Myocyte (in vitro differentiated cells): ENCODE measurements at regions not wholly inside any gene's neighbourhood (a gene's known extent, or its start where the extent isn't known, plus 50 kb on each side); places are given as distances from the start of the nearest gene placed in this dataset.

Source experiments
- DNase-seq: peaks from one replicate; pipeline ENCODE4 v3.0.0-alpha.2; 2012; ENCODE audit warnings: low read depth

DNA sequence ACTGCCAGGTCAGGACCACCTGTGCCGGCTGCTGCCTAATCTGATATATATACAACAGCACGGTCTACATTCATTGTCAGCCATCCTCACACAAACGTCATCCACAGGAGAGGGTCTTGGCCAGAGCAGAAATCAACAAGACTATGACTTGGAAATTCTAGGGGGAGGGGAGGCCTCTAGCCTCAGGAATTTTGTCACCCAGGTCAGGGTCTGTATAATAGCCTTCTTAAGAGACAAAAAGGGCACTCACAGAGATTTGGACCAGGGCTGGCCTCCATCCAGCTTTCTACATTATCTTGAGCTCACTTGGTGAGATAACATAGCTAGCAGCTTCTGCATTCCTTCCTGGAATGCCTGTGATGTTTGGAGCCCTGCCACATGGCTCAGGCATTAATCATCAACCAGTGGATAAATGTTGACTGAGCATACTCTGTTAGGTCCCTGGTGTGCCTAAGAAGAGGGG, 50.4 kb upstream of the CTIF start:
- peak; percentile 89 for DNase-seq

- no peak for DNase-seq
These were observed 52.1 kb upstream of the CTIF start for GRCh38 chr18:48486754-48487153.

DNA sequence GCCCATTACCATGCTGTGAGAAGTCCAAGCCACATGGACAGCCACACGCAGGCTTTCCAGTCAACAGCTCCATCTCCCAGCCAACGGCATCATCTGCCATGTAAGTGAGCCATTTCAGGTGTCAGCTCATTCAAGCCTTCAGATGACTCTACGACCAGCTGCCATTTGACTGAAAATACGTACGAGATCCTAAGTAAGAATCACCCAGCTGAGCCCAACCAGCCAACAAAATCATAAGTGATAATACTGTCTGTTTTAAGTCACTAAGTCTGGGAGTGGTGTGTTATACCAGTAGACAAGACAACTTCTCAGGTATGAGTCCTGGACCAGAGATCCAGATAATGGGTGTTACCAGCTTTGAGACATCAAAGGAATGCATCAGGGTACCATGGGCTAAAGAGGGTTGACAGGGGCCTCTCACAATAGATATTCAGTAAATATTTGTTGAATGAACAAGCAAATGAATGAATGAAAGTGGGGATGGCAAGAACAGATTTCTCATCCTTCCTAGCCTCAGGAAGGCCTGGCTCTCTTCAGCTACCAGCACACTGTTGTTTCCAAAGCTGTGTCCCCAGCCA, 52.9 kb upstream of the CTIF start:
- DNase-seq, result no peak

DNA sequence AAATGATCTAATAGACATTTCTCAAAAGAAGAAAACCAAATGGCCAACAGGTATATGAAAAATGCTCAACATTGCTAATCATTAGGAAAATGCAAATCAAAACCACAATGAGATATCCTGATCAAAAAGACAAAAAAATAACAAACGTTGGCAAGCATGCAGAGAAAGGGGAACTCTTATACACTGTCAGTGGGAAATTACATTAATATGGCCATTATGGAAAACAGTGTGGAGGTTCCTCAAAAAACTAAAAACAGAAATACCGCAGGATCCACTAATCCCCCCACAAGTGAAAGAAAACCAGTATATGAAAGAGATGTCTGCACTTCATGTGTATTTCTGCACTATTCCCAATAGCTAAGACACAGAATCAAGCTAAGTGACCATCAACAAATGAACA, 57.7 kb upstream of the CTIF start:
- DNase-seq, result no peak

GRCh38 chr18:48479531-48479930, 59.3 kb upstream of the CTIF start:
- DNase-seq, result no peak

DNA sequence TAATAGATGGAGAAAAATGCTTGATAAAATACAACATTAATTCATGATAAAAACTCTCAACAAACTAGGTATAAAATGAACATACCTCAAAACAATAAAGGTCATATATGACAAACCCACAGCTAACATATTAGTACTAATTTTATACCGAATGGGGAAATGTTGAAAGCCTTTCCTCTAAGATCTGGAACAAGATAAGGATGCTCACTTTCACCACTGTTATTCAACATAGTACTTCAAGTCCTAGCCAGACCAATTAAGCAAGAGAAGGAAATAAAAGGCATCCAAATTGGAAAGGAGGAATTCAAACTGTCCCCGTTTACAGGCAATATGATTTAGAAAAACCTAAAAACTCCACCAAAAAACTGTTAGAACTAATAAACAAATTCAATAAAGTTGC, 61.5 kb upstream of the CTIF start:
- DNase-seq, result no peak

GRCh38 chr18:48476550-48476917, 62.3 kb upstream of the CTIF start:
- no peak for DNase-seq

DNA sequence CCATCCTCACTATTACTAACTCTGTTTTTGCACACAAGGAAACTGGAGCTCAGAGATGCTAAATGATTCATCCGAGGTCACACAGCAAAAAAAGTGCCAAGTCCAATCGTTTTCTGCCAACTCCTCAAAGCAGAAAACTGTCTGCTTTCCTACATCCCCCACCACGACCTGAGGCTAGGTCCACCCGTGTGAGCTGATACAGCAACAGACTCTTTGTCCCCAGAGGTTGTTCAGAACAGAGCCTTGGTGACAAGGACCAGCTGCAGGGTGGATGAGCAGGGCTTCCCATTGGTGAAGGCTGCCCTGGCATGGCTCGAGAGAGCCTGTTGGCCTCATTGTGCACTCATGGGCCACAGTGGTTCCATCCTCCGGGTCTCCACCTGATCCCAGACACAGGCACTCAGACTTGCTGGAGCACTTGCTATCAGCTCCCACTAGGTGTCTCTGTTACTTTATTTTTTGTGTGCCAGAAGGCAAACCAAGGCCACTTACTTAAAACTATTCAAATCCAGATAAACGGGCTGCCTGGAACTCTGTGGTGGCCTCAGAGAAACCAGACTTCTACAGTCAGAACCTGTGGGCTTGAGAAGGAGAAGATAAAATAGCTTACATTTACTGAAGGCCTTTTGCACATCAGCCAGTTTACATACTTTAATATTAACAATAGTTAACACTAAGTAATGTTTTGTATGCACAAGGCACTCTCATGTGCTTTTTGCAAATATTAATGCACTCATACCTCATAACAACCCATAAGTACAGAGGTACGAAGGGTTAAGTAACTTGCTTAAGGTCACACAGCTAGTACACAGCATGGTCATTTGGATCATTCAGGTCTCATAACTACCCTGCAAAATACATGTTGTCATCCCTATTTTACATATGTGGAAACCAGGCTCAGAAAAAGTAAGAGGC, 62.9 kb upstream of the CTIF start:
- DNase-seq, result peak; percentile 73

- no peak for DNase-seq
These were observed 64.6 kb upstream of the ZBTB7C start for GRCh38 chr18:48473816-48474215.

GRCh38 chr18:48472610-48473009, 63.4 kb upstream of the ZBTB7C start:
- DNase-seq, result no peak

DNA sequence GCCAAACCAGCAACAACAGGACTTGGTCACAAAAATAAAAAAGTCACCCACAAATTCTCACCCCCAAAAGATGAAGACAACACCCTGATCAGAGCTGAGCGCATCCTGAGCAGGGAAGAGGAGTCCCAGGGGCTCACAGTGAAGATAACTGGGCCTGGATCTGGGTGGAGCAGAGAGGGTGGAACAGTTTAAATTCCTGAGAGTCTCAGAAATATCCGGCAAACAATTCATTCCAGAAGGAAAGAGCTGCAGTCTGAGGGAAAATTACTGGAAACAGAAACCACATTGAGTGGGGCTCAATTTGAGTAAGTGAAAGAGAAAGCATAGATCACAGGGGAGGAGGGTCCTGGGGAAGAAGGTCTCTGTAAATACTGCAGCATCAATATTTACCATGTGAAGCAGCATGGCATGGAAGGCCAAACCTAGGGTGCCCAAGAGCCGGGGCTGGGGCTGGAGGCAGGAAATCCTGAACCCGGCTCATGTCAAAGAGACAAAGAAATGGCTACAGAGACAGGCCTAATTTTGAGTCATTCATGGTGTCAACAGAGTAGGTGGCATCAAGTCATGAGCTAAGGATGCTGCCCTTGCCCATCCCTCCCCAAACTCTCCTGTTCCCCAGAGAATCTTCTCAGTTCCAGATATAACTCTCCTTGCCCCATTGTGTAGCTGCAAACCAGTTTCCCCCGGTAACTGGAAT, 61.4 kb upstream of the ZBTB7C start:
- DNase-seq, result no peak

DNA sequence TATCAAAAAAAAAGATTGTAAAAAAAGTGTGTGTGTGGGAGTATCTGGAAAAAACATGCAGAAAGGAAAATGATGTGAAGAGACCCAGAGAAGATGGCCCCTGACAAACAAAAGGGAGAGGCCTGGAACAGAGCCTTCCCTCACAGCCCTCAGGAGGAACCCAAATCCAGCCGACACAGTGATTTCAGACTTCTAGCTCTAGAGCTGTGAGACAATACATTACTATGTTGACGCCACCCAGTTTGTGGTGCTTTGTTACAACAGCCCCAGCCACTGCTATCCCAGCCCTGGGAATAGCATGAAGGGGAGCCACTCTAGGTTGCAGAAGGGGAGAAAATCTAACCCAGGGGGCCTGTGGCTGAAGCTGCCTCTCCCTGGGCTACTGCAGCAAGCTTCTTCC, 59.0 kb upstream of the ZBTB7C start:
- DNase-seq, result no peak

DNA sequence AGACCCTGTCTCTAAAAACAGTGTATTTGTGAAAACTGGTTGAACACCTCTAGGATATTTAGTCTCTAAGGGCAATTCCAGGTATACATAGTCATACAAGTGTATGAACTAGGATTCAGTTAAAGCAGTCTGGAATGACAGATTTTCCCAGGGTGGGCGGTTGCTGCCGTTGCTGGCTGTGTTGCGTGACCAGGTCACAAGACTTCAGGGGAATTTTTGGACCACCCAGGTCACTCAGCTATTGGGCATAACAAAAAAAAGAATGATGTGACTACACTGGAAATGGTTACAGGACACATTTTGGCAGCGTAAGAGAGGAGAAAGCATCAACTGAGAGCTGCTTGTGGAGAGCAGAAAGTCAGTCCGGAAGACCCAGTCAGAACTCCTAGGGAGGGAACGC, 58.0 kb upstream of the ZBTB7C start:
- no peak for DNase-seq

DNA sequence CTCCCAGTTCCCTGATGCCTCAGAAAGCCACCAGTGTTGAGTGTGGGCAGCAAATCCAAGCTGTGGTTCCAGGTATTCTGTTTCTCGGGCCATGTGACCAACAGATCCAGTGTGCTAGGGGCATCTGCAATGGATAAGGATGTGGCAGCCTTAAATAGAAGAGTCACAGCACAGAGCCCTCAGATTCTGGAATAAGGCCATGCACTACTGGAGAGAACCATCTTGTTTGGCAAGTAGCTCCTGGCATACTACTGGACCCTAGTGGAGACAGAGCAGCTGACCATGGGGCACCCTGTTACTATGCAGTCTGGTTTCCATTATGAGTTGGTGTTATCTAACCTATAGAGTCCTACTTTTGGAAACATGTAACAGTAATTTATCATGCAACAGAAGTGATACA, 53.3 kb upstream of the ZBTB7C start:
- no peak for DNase-seq

DNA sequence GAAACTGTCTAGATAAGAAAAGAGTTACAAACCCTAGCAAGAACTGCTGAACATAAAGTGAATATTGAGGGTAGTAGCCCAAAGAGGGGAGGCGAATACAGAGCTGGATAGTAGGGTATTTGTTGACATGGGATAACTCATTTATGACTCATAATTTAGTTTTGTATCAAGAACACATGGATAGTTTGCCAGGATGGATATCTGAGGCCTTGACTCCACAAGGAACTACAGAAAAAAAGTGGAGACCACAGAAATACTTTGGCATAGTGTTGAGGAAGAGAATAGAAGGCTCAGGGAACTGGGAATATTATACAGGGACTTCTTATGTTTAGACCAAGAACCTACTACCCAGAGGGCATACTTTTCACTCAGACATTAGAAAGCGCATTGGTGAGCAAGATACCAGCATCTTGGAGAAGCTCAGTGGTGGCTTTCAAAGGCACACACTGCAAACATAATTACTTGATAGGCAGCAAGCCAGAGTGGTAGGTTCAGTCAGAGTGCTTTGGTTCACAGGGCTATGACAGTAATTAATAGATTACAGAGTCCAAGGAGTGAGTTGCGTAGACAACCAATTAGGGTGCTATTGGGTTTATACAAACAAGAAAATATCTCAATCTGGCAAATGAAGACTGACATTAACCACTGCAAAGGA, 51.9 kb upstream of the ZBTB7C start:
- DNase-seq, result no peak

DNA sequence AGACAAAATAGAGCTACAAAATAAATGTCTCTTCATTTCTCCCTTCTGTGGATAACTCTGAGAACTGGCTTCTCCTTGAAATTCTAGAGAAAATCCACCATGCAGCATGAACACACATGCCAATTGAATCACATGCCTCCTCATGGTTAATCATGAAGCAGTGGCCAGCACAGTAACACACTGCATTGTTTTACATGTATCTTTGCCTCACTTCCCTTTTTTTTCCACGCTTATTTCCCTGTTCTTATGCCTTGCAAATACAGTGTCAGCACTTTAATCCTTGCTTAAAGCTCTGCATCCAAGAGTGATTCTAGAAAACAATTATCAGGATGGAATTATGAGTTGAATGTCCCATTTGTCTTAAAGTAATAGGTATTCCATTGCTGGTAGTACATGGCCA, 50.3 kb upstream of the ZBTB7C start:
- no peak for DNase-seq

- DNase-seq, result no peak
These were observed 49.8 kb upstream of the ZBTB7C start for GRCh38 chr18:48459016-48459415.
